DMS 273 (cell line): ENCODE measurements at regions not wholly inside any gene's neighbourhood (a gene's known extent, or its start where the extent isn't known, plus 50 kb on each side); places are given as distances from the start of the nearest gene placed in this dataset.
"Not testable (repeated sequence)": the region's sequence is repeated elsewhere in the genome, so short reads cannot be mapped to it uniquely, and the experiment has no call there.

Source experiments
- DNase-seq: peaks from one replicate; lab custom pipeline; 2025; ENCODE audit not compliant: unreplicated experiment; lab: John Stamatoyannopoulos, UW

- DNase-seq: peak; percentile 13
Observed at GRCh38 chr6:9361749-9362148, 926.4 kb upstream of the SLC35B3 start.

GRCh38 chr6:9360881-9361280 lies 925.5 kb upstream of the SLC35B3 start:
- DNase-seq: no peak

- no peak for DNase-seq
Observed at GRCh38 chr6:9347608-9348007, 912.3 kb upstream of the SLC35B3 start.

- DNase-seq: no peak
Observed at GRCh38 chr6:9346923-9347322, 911.6 kb upstream of the SLC35B3 start.

- no peak for DNase-seq
Observed at GRCh38 chr6:9335431-9335830, 900.1 kb upstream of the SLC35B3 start.

GRCh38 chr6:9334979-9335378 lies 899.6 kb upstream of the SLC35B3 start:
- no peak for DNase-seq

- DNase-seq: peak; percentile 35
Observed at GRCh38 chr6:9332241-9332780, 897.0 kb upstream of the SLC35B3 start.

GRCh38 chr6:9316831-9317230 lies 881.5 kb upstream of the SLC35B3 start:
- no peak for DNase-seq

- no peak for DNase-seq
Observed at GRCh38 chr6:9315966-9316650, 880.8 kb upstream of the SLC35B3 start.

GRCh38 chr6:9308284-9308683 lies 872.9 kb upstream of the SLC35B3 start:
- DNase-seq: no peak

GRCh38 chr6:9307786-9308185 lies 872.4 kb upstream of the SLC35B3 start:
- no peak for DNase-seq

- no peak for DNase-seq
Observed at GRCh38 chr6:9307187-9307586, 871.8 kb upstream of the SLC35B3 start.

- DNase-seq: no peak
Observed at GRCh38 chr6:9295644-9296043, 860.3 kb upstream of the SLC35B3 start.

GRCh38 chr6:9292975-9293374 lies 857.6 kb upstream of the SLC35B3 start:
- DNase-seq: no peak

- not testable (repeated sequence) for DNase-seq
Observed at GRCh38 chr6:9290342-9290741, 855.0 kb upstream of the SLC35B3 start.

GRCh38 chr6:9272671-9273070 lies 837.3 kb upstream of the SLC35B3 start:
- no peak for DNase-seq

GRCh38 chr6:9266741-9267140 lies 831.4 kb upstream of the SLC35B3 start:
- no peak for DNase-seq

- DNase-seq: no peak
Observed at GRCh38 chr6:9257215-9257614, 821.9 kb upstream of the SLC35B3 start.

- DNase-seq: no peak
Observed at GRCh38 chr6:9254251-9254650, 818.9 kb upstream of the SLC35B3 start.

GRCh38 chr6:9252799-9253198 lies 817.5 kb upstream of the SLC35B3 start:
- DNase-seq: peak; percentile 84

- DNase-seq: peak; percentile 75
Observed at GRCh38 chr6:9250852-9251251, 815.5 kb upstream of the SLC35B3 start.

- DNase-seq: no peak
Observed at GRCh38 chr6:9248133-9248532, 812.8 kb upstream of the SLC35B3 start.

GRCh38 chr6:9240861-9241260 lies 805.5 kb upstream of the SLC35B3 start:
- no peak for DNase-seq
